GM18508 (cell line): ENCODE measurements at regions not wholly inside any gene's neighbourhood (a gene's known extent, or its start where the extent isn't known, plus 50 kb on each side); places are given as distances from the start of the nearest gene placed in this dataset.

Experiments
- ATAC-seq: cut with Tn5 transposase; IDR thresholded peaks from one replicate; pipeline ENCODE4 v1.9.1; 2021; ENCODE audit warnings: moderate number of reproducible peaks; ENCODE audit not compliant: insufficient read depth, unreplicated experiment

DNA sequence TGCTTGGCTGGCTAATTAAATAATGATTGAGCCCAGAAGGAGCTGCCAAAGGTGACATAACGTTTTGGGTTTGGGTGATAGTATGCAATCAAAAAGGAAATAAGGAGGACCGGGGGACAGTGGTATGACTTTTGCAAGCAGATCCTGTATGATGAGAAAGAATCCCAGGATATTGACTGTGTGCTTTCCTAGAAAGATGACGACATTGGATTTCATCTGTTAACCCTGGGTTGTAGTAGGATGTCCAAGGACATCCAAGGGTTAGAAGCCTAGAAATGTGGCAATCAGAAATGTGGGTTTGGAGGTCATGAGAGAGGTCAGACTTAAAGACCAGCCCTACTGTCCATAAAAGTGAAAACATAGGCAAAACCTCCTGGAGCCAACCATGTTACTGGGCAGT, 50.3 kb upstream of the HMHB1 start:
- ATAC-seq: no peak

DNA sequence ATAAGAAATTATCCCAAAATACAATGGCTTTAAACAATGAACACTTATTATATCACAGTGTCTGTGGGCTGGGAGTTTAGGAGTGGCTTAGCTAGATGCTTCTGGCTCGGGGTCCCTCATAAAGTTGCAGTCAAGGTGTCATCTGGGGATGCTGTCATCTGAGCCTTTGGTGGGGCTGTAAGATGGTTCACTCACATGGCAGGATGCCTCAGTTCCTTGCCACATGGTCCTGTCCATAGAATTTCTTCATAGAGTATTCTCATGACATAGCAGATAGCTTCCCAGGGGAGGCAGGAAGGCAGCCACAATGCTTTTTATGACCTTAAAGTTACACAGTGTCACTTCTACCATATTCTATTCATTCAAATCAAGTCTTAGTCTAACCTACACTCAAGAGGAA, 51.2 kb upstream of the HMHB1 start:
- ATAC-seq: no peak

DNA sequence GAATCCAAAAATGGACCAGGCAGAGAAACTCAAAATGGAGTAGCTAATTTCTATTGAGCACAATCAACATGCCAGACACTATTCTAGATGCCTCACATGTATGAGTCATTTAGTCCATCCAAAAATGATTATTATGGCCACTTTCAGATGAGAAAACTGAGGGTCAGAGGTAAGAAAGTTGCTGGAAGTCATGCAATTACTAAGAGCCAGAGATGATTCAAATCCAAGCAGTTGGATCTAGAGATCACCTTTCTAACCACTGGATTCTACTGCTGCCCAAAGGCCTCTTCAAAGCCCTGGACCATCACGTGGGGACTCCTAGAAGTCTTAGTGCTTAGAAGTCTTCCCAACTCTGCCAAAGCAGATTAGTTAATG, 51.8 kb upstream of the HMHB1 start:
- ATAC-seq: no peak

DNA sequence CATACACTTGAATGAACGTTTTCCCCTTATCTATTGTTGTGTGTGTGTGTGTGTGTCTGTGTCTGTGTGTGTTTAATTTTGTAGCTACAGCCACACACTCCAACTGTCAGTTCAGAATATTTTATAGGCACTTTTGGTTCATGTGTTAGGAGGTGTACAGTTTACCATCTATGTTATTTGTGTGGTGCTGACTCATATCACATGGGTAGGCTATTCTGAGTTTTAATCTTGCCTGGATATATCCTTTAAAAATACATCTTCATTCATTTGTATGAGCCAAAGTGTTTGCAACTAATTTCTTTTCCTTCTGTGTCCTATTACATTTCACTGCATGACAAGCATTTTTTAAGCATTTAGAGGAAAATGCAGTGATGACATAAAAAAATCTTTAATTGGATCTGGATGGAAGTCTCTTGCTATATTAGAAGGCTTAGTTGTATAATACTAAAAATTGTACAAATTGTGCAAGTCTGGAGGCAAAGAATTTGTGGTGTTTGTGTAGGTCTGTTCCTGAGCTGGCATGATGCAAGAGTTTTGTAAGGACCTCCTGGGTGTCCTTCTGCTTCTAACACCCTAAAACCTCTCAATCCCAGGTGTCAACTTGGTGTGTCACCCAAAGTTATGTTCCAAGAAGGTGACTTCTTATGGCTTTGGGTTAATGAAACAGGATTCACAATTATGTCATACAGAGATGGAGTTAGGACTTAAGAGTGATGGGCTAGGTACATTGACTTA, 52.4 kb upstream of the HMHB1 start:
- no peak for ATAC-seq

DNA sequence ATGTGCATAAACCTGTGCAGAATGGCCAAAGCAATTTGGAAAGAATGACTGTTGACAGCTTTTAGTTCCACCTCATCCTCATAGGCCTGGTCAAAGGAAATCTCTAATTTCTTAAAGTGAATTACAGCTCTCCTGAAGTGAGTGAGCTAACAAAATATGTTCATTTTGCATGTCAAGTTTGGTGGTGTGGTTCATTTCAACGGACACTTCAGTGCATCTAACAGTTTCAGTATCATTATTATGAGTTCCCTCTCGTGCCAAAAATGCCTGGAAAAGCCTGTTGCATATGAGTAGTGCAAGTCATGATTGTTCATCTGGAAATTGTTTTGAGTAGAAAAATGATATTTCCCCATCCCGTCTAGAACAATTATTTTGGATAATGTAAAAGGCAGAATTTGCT, 53.2 kb upstream of the HMHB1 start:
- no peak for ATAC-seq

DNA sequence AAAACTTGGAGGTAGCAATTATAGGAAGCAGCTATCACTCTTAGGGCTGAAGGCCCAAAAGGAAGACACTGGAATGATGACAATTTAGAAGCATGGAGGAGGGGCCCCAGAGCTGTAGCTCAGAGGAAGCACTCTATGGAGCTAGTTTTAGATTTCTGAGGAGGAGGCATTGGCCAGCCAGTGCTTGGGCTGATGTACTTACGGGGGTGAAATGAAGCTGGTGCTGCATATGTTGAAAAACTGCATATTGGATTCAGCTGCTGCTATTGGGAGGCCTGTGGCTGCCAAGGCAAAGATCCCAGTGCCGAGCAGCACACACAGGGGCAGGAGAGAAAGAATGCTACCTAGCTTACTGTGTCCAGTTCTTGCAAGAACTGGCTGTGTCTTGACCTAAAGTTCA, 53.9 kb upstream of the HMHB1 start:
- no peak for ATAC-seq

DNA sequence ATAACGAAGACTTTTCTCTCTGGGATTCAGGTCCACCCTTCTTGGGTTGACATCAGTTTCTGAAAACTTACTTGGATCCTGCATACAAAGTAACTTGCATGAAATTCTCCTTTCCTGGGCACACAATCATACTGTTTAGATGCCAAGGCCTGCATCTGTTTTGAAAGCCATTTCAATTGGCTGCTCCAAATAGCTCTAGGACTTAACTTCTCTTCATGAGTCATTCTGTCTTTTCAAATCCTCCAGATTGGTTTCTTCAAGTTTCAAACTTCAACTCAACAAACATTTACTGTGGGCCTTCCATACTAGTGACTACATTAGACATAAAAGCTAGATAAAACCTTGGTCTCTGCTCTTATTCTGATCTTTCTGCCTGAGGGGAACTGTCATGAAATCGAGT, 54.8 kb upstream of the HMHB1 start:
- no peak for ATAC-seq

DNA sequence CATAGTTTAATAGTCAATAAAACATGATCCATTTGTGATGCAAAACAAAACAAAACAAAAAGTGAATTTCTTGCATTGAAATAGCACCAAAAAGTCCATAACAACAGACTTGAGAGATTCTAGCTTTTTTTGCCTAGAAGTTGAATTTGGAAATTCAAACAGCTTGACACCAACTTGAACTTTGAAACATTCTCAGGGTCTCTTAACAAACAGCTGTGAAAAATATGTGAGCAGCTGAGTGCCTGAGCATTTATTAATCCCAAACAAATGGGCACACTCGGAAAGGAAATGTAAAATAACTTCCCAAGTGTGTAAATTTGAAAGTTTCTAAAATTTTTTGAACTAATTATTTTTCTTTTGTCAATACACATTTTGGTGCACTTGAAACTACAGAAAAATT, 56.0 kb upstream of the HMHB1 start:
- no peak for ATAC-seq

DNA sequence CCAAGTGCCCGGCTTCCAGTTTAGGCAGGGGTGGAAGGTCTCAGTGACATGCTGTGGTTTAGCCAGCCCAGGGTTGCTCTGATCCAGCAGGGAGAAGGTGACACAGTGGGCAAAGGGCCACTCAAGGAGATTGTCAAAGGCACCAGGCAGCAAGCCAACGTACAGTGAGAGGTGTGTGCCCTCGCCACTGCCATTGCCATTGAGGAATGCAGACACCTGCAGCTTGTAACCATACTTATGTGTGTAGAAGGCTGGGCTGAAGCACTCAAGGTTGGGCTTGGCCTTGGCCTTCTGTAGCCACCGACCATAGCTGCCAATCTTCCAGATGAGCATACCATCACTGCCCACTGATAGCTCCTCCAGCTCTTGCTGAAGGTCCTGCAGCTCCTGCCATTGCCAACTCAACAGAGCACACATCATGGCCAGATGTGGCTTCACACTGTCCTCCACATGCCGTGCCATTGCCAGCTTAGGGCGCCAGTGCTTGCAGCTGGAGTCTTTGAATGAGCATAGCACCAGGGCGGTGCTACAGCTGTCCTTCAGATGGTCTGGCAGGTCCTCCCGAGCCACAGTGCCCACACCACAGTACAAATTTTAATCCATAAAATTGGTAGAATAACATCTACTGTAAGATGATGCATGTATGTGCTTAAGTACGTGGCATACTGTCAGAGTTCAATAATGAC, 59.7 kb upstream of the HMHB1 start:
- ATAC-seq: no peak

DNA sequence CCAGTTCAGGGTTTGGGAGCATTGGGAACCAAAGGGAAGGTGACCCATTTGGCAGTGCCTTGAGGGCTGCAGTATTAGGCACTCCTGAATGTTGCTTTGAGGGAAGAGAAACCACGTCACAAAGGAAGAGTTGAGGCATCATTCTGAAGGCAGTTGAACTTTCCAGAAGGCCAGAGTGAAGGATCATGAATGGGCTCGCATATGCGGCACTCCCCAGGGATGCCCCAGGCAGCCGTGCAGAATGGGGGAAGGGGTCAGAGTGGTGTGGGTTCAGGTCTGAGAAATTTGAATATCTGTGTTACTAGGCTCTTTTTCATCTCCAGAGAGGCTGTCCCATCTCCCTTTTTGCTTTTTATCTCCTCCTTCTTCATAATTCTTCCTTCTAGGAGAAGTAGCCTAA, 60.6 kb upstream of the HMHB1 start:
- ATAC-seq: no peak

DNA sequence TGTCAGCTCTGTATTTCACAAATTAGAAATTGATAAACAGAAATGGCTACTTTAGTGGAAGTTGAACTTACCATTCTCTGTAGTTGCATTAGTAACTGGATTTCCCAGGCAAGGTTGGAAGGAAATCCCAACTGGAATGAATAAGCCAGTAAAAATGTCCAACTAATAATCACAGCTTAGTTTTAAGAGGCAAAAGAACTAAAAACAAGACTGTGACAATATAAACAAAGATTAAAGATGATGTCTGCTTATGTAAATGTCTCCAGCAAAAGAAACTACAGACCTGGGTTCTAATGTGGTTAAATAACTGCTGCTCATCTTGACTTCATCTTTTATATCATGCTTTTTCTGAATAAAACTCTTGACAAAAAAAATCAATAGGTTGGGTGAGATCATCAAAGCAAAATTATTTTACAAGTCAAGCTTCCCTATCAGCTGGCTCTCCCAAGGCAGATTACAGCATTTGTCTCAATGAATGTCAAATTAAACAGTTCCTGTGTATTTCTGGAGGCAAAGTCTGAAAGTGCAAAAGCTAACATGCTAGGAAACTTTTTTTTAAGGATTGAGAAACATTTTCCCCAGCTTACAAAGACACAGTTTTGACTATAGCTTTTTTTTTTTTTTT, 62.3 kb upstream of the HMHB1 start:
- ATAC-seq: no peak

DNA sequence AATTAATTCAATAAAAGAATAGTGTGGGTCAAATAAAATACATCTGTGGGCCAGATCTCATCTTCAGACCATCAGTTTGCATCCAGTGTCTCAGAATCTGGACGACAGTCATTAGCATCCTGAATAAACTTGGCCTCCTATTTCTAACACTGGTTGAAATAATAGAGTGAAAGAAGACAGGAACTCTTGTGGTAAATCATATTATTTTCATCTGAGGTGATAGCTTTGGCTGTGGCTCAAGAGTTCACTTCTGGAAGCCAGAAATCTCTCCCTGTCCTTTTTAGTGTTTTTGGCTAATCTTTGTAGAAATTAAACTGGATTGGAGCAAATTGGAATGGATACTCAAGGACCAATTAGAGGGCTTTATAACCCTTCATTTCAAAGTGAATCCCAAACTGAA, 63.4 kb upstream of the HMHB1 start:
- ATAC-seq: no peak

DNA sequence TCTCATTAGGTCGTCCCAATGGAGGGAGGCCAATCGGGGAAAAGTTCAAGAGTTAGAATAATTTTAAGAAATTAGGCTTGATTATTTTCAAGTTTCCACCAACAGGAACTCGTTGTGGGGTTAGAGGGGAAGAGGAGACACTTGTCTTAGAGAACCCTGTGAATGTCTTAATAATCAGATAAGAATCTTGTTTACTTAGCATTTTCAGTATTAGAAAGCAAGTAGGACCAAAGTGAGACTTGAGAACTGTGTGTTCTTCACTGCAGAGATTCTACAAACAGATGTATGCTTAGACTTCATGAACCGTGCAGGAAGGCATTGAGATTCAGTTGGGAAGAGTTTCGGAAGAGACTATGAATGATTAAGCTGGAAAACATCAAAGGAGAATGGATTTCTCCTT, 69.0 kb upstream of the HMHB1 start:
- ATAC-seq: no peak

DNA sequence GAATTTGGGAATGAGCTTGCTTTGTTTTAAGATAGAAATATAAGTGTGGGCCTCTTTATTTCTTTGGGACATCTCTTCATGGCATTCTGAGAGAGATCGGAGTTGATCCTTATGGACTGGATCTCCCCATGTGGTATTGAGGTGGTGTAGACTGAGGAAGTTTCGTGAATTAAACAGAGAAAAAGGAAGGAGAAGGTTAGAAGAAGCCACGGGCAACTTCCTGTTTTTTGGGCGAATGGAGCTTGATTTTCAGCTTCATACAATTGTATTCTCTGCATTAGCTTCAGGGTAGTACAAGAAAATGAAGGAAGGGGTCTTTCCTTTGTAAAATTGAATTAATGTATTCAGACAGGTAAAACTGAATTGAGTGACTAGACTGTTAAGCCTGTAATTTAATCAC, 70.5 kb upstream of the HMHB1 start:
- ATAC-seq: no peak

DNA sequence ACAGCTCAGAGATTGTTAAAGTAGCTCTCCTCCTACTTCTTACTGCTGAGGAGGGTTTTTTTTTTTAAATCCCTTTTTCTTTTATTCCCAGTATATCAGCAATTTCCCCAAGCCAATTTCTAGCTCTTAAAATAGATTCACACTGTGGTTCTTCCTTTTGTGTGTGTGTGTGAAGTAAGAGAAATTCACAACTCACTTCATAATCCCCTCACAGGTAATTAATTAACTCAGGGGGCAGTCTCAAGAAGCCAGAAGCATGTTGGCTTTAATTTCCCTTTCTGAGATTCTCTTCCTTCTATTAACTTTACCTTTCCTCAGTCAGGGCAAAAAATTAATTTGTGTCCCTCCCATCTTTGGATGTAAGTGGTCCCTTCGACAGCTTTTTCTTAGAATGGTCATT, 71.0 kb upstream of the HMHB1 start:
- ATAC-seq: no peak

DNA sequence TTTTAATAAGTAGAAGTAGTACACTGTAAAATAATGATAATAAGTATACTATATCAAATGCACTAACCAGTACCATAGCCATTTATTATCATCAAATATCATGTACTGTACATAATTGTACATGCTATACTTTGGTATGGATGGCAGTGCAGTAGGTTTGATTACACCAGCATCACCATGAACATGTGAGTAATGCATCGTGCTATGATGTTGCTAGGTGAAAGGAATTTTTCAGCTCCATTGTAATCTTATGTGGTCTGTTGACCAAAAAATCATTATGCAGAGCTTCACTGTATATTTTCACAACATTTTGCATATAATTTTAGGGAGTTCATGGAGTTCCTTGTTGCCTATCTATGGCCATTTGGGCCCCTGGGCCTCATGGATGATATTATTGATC, 72.2 kb upstream of the HMHB1 start:
- no peak for ATAC-seq

DNA sequence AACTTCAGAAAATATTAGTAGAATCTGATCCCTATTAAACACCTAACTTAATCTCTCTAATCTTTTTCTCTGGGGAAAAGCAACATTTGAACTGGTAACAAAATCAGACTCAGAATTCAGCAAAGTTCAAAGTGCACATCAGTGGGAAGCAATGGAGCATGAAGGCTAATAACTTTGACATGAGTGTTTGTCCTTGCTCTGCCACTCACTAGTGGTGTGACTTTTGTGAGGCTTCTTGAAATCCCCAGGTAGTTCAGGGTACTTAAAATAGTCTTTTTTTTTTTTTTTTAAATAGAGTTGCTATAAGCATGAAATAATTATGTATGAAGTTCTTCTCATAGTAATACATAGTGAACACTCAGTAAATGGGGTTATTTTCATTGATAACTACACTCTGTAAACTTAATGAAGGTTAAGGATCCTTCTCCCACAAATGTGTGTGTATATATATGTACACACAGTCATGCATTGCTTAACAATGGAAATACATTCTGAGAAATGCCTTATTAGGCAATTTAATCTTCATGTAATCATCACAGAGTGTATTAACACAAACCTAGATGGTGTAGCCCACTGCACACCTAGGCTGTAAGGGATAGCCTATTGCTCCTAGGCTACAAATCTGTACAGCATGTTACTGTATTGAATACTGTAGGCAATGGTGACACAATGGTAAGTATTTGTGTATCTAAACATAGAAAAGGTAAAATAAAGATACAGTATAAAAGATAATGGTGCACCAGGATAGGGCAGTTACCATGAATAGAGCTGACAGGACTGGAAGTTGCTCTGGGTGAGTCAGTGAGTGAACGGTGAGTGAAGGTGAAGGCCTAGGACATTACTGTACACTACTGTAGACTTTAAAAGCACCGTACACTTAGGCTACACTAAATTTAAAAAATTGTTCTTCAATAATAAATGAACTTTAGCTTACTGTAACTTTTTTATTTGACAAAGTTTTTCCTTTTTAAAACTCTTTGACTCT, 73.3 kb upstream of the HMHB1 start:
- ATAC-seq: no peak

DNA sequence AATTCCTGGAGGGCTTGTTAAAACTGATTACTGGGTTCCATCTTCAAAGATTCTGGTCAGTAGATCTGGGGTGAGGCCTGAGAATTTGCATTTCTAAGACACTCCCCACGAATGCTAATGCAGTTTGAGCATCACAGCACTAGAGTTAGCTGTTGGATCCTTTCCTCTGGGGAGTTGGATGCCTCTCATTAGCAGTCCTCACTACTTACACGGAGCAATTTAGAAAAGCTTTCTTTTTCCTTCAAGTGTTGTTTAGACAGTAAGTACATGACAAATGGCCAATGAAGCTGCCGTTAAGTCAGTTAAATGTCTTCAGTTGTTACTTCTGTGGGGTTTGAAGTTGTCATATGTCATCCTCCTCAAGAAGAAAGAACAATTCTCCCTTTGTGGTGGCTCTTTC, 74.9 kb upstream of the HMHB1 start:
- ATAC-seq: no peak

DNA sequence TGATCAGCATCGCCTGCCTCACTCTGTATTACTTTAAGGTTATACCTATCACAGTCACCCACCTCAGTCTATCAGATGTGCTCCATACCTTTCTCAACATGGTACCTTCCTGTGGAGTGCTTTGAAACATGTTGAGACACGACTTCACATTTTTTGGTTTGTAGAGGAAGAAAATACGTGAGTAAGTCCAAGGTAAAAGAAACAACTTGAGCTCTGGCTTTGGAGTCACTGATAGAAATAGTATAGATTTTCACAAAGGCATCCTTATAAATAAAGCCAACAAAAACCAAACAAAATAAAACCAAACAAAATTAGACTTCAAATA, 77.5 kb upstream of the HMHB1 start:
- no peak for ATAC-seq

DNA sequence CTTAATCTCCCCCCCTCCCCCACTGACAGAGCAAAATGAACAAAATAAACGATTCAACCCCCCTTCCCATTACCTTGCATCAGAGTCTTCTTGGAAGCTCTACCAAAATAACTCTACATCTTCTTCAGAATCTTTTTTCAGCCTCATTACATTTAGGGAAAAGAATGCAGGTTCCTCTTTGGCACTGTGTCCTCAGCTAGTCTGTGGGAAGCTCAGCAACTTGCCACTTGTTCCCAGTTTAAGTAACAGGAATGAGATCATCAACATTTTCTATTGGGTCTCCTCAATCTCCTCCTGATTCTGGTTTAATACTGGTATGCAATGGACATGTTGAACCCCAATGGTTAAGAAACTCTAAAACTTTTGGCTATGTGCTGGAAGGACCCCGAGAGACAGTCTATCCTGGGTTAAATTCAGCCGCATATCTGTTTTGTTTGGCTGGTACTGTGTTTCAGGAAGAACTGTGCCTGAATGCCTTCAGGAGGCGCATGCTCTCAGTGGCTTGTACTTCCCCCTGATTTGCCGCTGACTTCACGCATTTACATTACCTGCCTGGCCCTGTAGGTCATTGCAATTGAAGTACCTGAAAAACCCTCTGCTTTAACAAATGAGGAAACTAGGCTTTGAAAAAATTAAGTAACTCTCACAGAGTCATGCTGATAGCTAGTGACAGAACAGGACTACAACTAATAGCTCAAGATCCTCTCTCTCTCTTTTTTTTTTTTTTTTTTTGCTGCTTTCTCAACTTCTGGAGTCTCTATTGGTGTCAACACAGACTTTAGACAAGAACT, 78.1 kb upstream of the HMHB1 start:
- ATAC-seq: no peak
